CD4-positive, alpha-beta T cell (primary cell): ENCODE measurements at regions not wholly inside any gene's neighbourhood (a gene's known extent, or its start where the extent isn't known, plus 50 kb on each side); places are given as distances from the start of the nearest gene placed in this dataset.

Experiments
- ATAC-seq: fragments of 200-7000 bp; cut with Tn5 transposase; one replicate; pipeline ENCODE4 v1.10.0; 2022; ENCODE audit warnings: mild to moderate bottlenecking; ENCODE audit not compliant: poor library complexity
- CTCF ChIA-PET: fragments of 350-600 bp; sonication (Branson Sonifier 250); formaldehyde crosslinking; loops from one replicate; lab custom pipeline; 2021; ENCODE audit warnings: antibody characterized with exemption, inconsistent platforms; lab: Charles Lee
- POLR2A ChIA-PET: fragments of 350-600 bp; sonication (Branson Sonifier 250); formaldehyde crosslinking; loops from one replicate; lab custom pipeline; 2021; ENCODE audit warnings: antibody characterized with exemption, inconsistent platforms; lab: Charles Lee
- DNase-seq, 14 experiments: peaks; one replicate each; pipeline ENCODE4 v3.0.0-alpha.2; 2013 to 2020; ENCODE audit warnings: mixed read lengths in 2 of 14
- H3K27ac ChIP-seq, 2 donors: one replicate each; pipeline versions ENCODE4 v1.5.1 to v1.7.0; 2013; ENCODE audit warnings: low read length in 2 of 2, low read depth in 1 of 2, mild to moderate bottlenecking in 1 of 2
- H3K27me3 ChIP-seq, 2 experiments: 1 replicate in 1 of 2; 2 replicates in 1 of 2; pipeline versions ENCODE4 v1.6.1 to v1.7.0; 2013; ENCODE audit warnings: low read length in 2 of 2, control low read depth in 1 of 2, mild to moderate bottlenecking in 1 of 2, moderate library complexity in 1 of 2; ENCODE audit not compliant: insufficient read depth in 2 of 2, control insufficient read depth in 1 of 2
- H3K36me3 ChIP-seq: one replicate; pipeline ENCODE4 v1.6.1; 2013; ENCODE audit warnings: low read length, control low read depth; ENCODE audit not compliant: insufficient read depth
- H3K4me1 ChIP-seq: one replicate; pipeline ENCODE4 v1.6.1; 2013; ENCODE audit warnings: low read length, control low read depth; ENCODE audit not compliant: insufficient read depth
- H3K4me3 ChIP-seq: one replicate; pipeline ENCODE4 v1.5.1; 2013; ENCODE audit warnings: mild to moderate bottlenecking, low read length, moderate library complexity
- H3K9me3 ChIP-seq, 2 experiments: 1 replicate in 1 of 2; 2 replicates in 1 of 2; pipeline versions ENCODE4 v1.6.1 to v1.7.0; 2013; ENCODE audit warnings: low read length in 2 of 2, mild to moderate bottlenecking in 2 of 2, control low read depth in 1 of 2, moderate library complexity in 1 of 2; ENCODE audit not compliant: control insufficient read depth in 1 of 2, insufficient read depth in 1 of 2
- H3K27ac Mint-ChIP-seq: one replicate; pipeline ENCODE4 v1.8.0; 2020; ENCODE audit warnings: mixed read lengths
- H3K27me3 Mint-ChIP-seq: one replicate; pipeline ENCODE4 v1.8.0; 2021; ENCODE audit warnings: mixed read lengths
- H3K36me3 Mint-ChIP-seq: one replicate; pipeline ENCODE4 v1.8.0; 2021; ENCODE audit warnings: low read depth, mixed read lengths
- H3K4me1 Mint-ChIP-seq: one replicate; pipeline ENCODE4 v1.8.0; 2021; ENCODE audit warnings: low read depth, mixed read lengths
- H3K4me3 Mint-ChIP-seq: one replicate; pipeline ENCODE4 v1.8.0; 2020; ENCODE audit warnings: mild to moderate bottlenecking, mixed read lengths
- H3K9me3 Mint-ChIP-seq: one replicate; pipeline ENCODE4 v1.8.0; 2020; ENCODE audit warnings: mixed read lengths
- CTCF ChIP-seq: fragments of 200-600 bp; IDR thresholded peaks from one replicate; pipeline ENCODE4 v1.8.0; 2022; ENCODE audit warnings: antibody characterized with exemption, mild to moderate bottlenecking
- intact Hi-C, 2 experiments: fragments of 100-400 bp; cut with DNase I in 1 of 2; cut with micrococcal nuclease in 1 of 2; formaldehyde crosslinking; loops; one replicate each; pipeline versions ENCODE4 v1.15.1 to v1.9.0; 2023 to 2025; cut with DNase I, micrococcal nuclease

- H3K9me3 ChIP-seq, result no peaks in the 10 kb centered on the region
- POLR2A ChIA-PET, result no interaction called here
- H3K36me3 ChIP-seq, result no peaks in the 10 kb centered on the region
- DNase-seq (no peak), ATAC-seq (no peak)
- intact Hi-C loops, result no loop called here
- no peak for TF ChIP-seq CTCF
- Mint-ChIP-seq H3K4me3 (no peak overlapping the region), H3K9me3 (peaks cover 4% of the 10 kb centered on the region), H3K4me1 (no peaks in the 10 kb centered on the region), H3K27me3 (no peaks in the 10 kb centered on the region), H3K36me3 (no peaks in the 10 kb centered on the region), H3K27ac (no peak overlapping the region)
- CTCF ChIA-PET, result no interaction called here
- no peak overlapping the region for H3K4me3 ChIP-seq
- H3K27me3 ChIP-seq, result no peaks in the 10 kb centered on the region
- no peaks in the 10 kb centered on the region for H3K4me1 ChIP-seq
- H3K27ac ChIP-seq, result no peak overlapping the region
Measured at GRCh38 chr9:18074041-18074440, 399.9 kb upstream of the ADAMTSL1 start.

- ChIA-PET CTCF (no interaction called here), POLR2A (no interaction called here)
- DNase-seq (no peak), ATAC-seq (no peak)
- H3K9me3 ChIP-seq, result no peaks in the 10 kb centered on the region
- no peaks in the 10 kb centered on the region for H3K4me1 ChIP-seq
- Mint-ChIP-seq H3K27ac (no peak overlapping the region), H3K27me3 (no peaks in the 10 kb centered on the region), H3K4me3 (no peak overlapping the region), H3K4me1 (no peaks in the 10 kb centered on the region), H3K36me3 (no peaks in the 10 kb centered on the region), H3K9me3 (peaks cover 4% of the 10 kb centered on the region)
- H3K27ac ChIP-seq, result no peak overlapping the region
- TF ChIP-seq CTCF, result no peak
- no peaks in the 10 kb centered on the region for H3K36me3 ChIP-seq
- H3K27me3 ChIP-seq, result no peaks in the 10 kb centered on the region
- intact Hi-C loops, result no loop called here
- H3K4me3 ChIP-seq, result no peak overlapping the region
Measured at GRCh38 chr9:18075253-18075952, 398.6 kb upstream of the ADAMTSL1 start.

- Mint-ChIP-seq H3K4me3 (no peak overlapping the region), H3K27ac (no peak overlapping the region), H3K27me3 (no peaks in the 10 kb centered on the region), H3K4me1 (no peaks in the 10 kb centered on the region), H3K9me3 (peaks cover 4% of the 10 kb centered on the region), H3K36me3 (no peaks in the 10 kb centered on the region)
- Histone ChIP-seq H3K27me3 (no peaks in the 10 kb centered on the region), H3K27ac (no peak overlapping the region), H3K4me1 (no peaks in the 10 kb centered on the region), H3K4me3 (no peak overlapping the region), H3K9me3 (no peaks in the 10 kb centered on the region), H3K36me3 (no peaks in the 10 kb centered on the region)
- ChIA-PET POLR2A (no interaction called here), CTCF (no interaction called here)
- no peak for TF ChIP-seq CTCF
- ATAC-seq (no peak), DNase-seq (no peak)
- intact Hi-C loops, result no loop called here
Measured at GRCh38 chr9:18077941-18078678, 395.8 kb upstream of the ADAMTSL1 start.
